HT-29 (cell line): ENCODE measurements at regions not wholly inside any gene's neighbourhood (a gene's known extent, or its start where the extent isn't known, plus 50 kb on each side); places are given as distances from the start of the nearest gene placed in this dataset.

Experiments used
- DNase-seq: peaks from one replicate; pipeline ENCODE4 v3.0.0-alpha.2; 2015; ENCODE audit warnings: low spot score

DNA sequence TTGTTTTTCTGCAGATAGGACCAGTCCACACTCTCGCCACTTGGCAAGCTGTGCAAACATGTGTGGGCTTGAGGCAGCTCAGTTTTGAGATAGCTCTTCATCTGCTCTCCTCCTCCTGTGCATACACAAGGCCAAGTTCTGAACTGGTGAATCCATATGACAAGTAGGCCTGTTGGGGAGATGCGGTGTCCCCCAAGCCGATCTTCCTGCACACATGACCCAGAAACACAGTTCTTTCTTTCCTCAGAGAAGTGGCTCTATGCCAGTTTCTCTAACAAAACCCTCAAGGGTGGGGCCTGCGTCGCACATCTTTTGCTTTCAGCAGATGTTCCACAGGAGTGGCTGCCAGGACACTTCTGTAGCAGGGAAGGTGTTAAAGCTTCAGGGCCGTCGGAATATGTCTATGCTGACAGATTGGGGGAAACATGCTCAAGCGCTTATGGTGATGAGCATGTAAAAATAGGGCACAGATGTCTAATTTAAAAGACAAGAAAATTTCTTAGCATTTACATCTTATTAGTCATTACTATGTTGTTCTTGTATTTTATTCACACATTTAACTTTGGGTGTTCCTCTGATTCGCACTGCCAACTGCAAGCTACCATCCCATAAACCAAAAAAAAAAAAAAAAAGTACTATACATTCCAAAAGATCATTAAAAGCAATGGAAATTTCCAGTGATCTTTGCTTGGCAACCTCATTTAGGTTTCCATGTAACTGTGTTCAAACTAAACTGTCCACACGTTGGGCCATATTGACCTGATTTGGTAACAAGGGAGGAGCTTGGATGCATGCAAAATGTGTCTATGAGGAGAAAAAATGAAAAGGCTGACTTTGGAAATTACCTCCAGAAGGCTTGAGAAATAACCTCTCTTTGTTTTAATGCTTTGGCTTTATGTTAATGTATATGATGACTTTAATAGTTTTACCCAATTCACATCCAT is 1055.5 kb upstream of the KLHL29 start:
- no peak for DNase-seq

DNA sequence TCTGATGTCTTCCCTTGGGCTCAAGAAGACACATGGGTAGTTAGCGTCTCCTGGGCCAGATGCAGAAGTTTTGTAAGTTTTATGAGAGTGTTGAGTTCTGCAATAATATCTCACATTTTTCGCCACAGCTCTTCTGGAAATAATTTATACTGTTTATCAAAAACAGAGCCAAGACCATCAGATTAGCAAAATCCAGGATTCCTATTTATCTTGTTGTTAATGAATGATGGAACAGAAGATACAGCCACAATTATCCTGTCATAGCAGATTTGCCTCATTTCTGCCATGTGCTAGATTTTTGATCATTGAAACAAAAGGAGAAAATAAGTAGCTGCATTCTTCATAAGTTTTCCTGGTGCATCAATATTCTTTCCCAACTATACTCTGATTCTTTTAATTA is 1048.6 kb upstream of the KLHL29 start:
- DNase-seq = no peak

DNA sequence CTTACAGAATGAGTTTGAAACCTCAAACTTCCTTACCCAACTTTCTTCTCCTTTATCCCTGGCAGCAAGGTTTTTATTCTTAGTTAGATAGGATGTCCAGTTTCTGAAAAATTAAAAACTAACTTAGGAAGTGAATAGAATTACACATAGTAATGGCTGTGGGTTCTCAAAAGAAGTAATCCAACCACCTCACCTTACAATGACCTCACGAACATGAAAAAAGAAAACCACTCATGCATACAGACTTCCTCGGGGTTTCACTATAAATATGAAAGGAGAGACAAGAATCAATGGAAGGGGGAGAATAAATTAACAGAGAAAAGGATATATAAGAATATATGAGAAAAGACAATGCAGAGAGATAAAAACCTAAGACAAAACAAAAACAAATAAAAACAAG is 1044.3 kb upstream of the KLHL29 start:
- no peak for DNase-seq

DNA sequence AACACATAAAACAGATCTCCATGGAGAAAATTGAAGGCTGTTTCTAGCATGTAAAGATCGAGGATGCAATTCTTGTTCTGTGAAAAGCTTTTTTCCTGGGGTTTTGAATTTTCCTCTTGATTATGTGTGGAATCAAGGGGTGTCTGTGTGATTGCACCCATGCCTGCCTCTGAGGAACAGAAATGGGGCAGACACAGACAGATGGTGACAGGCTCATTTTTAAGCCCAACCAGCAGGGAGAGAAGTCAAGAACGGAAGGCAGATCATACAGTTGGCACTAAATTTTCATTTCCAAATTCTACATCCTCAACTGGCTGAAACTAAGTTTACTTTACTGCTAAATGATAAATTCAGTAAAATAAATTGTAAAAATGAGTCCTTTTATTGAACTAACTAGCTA is 1037.7 kb upstream of the KLHL29 start:
- DNase-seq = no peak

DNA sequence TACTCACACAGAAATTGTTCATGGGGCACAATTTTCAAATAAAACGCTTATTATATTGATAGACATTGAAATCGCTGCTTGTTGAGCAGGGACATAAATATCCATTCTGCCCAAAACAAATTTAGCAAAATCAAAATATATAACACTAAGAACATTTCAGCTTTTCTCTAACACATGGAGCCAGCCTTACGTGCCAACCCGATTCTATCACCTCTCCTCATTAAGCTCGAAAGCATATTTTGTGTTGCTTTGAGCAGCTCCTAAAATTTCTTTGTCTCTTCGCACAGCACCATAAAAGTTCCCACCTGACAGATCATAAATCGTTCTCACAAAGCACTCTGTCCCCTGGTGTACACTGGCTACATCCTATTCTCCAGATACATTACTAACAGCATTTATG is 1034.4 kb upstream of the KLHL29 start:
- DNase-seq = no peak

DNA sequence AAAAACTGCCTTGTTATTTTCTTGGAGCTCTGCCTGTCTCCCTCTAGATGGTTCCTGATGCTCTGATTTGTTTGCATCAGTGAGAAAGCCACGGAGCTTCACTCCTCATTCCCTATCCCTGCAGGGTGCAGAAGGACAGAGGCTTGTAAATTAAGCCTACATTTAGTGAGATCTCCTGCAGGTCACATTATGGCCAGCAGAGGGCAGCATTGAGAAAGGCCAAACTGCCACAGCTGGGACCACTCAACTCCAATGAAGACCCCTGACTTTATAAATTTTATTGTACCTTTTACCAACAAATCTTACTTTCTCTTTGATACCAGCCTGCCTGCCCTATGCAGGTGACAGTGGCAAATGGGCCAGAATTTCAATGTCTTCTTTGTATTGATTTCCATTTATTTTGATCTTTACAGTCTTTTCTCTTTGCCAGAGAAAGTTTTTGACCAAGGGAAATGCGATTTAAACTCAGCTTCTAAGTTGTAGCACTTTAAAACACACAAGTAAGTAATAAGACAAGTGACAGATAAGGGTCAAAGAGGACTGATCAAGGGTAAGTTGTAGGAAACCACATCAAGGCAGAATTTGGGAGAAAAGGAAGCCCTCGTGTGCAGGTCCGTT is 1029.1 kb upstream of the KLHL29 start:
- peak; percentile 51 for DNase-seq

DNA sequence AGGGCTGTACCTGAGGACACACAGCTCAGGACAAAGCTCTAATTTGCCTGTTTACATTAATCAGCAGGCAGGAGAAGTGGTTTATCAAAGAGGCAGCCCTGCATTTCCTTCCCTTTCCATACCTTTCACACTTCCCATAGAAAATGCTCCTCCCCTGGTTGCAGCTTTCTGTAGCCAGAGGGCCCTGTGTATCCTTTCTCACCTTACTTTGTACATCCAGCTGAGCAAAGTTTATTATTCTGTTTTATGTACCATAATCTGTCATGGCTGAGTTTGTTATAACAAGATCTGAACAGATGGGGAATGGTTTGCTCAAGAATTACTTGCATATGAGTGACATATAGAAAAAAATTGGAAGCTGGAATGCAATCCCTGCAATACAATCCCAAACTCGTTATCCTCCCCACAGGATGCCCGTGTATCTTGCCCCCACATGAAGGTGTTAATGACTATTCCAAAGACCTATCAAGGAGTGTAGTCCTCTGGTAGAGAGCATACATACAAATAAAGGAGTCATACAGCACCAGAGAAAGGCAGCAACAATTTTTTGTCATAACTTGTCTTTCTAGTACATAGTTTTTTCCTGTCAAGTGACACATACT is 1025.8 kb upstream of the KLHL29 start:
- DNase-seq = no peak

DNA sequence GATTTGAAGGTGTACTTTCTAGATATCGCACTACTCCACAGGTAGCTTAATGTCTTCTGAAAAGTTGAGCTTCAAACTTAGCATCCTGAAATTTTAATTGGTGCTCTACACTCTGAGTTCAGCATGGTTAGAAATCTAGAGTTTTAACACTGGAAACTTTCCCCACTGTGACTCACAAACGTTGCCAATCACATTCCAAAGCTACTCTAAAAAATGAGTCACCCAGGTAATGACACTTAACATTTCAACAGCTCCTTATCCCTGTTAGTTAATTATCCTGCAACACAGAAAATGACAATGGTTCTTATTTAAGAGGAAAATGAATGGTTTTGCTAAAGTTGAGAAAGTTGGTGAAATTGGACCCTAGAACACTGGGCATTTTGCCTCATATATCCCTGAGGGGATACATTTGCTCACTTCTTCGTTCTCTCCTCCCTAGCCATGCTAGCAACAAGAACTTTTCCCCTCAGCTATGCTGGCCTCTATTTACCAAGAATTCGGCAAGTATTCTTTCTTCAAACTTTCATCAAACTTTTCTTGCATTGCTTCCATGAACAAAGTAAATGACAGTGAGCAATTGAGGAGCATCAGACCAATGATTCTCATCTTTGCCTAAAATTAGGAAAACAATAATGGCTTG is 1024.1 kb upstream of the KLHL29 start:
- no peak for DNase-seq

DNA sequence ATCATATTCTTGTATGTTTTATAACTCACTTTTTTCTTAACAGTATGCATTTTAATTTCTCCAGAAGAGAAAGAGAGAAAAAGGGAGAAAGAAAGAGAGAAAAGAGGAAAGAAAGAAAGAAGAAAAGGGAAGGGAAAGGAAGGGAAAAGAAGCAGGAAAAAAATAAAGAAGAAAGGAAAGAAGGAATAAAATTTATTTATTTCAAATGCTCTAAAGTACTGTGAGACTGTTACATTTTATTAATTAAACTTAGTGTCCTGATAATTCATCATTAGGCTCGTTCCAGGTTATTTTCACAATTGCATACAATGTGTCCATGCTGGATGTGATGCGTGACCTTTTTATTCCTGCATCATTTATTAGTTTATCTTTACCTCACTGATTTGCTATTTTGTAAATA is 1023.4 kb upstream of the KLHL29 start:
- DNase-seq = no peak

DNA sequence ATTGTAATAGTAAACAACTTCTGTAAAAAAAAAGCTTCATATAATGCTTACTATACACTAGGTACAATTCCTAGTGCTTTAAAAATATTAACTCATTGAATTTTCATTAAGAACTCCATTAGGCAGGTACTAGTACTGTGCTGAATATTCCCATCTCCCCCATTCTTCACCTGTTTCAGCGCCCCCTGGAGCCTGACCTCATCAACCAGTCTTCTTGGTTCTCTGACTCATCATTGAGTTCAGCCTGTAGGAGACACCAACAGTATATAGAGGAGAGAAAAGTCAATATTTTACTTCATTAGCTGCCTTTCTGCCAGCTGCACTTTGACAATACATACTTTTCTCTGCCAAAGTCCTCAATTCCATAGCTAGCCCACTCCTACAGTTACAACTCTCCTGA is 1009.9 kb upstream of the KLHL29 start:
- peak; percentile 50 for DNase-seq

DNA sequence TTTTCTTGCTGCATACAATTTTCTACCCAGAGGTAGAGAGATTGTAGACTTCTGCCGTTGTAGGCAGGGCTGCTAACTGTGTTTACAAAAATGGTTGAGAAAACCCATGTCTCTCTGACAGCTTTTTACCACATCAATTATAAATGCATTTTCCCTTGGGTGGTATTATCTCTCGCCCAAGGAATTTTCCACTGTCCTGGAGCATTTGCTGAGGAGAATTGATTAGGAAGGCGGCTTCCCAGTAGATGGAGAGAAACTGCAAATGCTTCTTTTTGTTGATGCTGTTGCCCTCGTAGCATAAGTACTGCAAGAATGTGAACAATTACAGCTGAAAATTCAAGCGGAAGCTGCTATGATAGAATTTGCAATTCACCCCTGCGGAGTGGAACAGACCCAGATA is 1007.7 kb upstream of the KLHL29 start:
- DNase-seq = no peak

DNA sequence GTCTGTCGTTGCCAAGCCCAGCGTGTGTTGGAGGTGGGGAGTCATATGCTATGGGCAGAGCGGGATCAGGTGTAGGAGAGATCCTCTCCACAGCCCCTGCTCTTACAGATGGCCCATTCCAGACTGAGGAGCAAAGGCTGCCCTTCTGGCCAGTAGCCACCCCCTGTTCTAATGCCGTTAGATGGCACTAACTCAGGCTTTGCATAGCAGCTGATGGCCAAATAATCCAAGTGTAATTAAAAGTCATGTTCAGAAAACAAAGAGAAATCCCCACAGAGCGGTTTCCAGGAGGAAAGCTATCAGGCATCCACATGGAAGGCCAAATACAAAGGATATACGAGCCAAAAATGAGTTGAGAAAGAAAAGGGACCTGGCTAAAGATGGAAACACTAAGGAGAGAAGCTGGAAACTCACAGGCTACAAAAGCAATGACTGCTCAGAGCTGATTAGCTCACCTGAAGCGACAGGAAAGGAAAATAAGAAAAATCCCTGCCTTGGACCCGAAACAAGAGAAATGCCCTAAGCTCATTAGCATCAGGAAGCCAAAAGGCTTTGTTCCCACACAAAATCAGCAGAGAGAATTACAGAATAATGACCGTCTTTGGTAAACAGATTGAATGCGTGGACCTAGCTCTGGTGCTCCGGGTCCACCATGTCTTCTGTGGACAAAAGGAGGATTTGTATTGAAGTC is 1002.4 kb upstream of the KLHL29 start:
- DNase-seq = no peak

DNA sequence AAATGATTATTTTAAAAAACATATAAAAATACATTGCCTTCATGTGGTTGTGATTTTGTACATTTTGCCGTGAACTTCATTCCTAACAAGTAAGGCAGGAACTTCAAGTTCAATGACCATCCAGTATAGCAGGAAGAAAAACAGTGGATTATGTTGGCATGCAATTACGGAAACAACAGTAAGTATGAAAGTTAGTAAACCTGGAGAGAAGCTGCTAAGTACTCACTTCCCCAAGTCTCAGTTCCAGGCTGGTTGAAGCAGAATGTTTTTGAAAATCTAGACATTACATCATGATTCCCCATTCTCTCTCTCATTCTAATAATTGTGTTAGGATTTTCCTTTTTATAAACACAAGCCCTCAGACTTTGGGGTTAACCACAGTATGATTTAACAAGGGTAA is 987.1 kb upstream of the KLHL29 start:
- no peak for DNase-seq

DNA sequence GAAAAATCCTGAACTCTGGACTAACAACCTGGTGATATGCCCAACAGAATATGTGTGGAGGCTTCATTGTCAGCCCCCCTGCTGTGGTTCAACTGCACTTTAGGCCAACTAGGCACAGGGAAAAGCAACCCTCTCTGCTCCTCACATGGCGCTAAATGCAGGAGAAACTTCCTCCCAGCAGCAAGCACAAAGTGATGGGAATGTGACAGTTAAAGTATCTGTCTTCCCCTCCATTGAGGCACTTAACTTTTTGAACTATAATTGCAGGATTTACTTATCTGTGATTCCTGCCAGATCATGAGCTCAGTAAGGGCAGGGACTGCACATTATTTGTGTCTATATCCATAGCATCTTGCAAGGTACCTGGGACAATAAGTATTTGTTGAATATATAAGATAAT is 981.2 kb upstream of the KLHL29 start:
- no peak for DNase-seq

DNA sequence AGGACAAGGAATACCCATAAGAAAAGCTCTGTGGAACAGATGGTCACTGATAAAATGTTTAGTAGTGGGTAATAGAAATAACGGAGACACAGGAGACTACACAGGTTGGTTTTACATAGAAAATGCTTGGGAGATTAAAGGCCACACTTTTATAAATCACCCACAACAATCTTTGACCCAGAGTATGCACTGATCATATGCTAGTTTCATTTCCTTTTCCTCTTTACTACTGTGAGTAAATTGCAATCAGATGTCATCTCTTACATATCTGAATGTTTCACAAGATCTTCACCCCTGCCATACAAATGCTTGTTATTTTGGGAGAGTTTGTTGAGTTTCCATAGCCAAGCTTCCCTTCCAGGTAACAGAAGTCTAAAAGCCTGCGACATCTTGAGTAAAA is 978.4 kb upstream of the KLHL29 start:
- no peak for DNase-seq

DNA sequence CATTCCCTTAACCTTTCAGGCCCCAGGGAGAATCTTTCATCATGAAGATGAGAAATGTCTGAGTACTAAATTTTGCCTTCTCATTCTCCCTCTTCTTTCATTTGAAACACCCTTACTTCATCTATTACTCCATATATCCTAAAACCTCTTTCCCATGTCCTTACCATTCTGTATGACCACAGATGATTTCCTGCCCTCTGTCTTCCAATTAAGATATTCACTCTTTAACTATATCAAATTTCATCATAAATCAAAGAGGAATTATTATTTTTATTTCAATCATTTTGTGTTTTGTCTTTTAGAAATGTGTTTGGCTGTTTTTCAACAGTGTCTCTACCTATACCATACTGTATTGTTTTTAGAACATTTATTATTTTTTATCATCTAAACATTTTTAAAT is 964.9 kb upstream of the KLHL29 start:
- DNase-seq = no peak

DNA sequence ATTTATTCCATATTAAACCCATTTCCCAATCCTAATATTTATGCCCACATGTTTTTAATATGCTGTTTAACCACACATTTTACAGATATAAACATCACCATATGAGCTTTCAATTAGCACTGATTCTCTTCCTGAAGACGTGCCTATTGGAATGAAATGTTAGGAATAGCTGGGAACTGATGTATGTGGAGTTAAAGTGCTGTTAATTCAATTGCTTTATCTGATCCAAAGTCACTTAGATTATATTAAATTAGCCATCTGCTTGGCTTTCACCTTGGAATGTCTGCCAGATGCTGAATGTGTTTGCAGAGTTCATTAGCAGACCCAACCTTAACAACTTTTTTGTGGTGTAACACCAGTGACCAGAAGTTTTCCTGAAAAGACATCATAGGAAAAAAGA is 942.9 kb upstream of the KLHL29 start:
- DNase-seq = no peak

DNA sequence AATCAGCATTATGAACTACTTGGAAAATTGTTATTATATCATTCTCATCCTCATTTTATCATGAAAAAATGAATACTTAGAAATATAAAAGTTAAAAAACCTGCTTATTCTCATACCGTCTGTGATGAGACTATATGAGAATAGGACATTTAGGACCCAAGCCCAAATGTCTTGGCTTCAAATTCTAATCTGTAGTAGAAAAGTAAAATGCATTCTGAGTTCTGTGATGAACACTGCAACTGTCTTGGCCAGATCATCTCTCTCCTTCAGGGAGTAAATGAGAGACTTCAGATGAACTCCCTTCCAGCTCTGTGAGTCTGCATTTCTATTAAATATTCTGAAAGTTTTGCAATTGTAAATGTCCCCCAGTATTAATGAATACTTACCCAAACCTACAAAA is 940.7 kb upstream of the KLHL29 start:
- no peak for DNase-seq

DNA sequence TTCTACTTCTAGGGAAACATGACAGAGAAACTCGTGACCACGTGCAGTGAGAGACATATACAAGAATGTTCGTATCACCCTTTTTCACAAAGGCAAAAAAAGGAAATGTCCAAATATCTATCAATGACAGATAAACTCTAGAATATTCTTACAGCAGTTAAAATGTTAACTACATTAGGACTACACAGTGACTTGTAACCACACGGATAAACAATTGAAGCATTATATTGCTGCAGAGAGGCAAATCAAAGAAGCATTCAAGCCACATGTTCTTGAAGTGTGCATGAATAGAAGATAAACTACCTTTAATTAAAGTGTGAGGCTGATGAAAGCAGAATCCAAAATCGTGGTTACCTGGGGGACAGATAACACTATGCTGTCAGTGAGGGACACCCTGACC is 935.3 kb upstream of the KLHL29 start:
- no peak for DNase-seq

DNA sequence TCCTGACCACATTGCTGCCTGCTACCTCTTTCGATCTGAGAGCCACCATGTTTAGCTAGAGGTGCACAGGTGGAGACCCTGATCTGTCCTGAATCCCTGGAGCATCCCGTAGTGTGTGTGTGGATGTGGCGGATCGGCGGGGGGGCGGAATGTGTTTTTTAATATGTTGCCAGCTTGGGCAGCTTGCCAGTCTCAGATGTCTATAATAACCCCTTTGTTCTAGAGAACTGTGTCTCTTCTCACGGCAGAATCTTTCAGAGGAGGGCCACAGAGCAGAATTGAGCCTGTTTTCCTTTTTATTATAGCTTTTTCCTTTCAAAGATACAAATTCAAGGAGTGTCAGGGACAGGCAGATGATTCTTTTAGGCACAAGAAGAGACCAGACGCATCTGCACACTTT is 934.1 kb upstream of the KLHL29 start:
- no peak for DNase-seq

DNA sequence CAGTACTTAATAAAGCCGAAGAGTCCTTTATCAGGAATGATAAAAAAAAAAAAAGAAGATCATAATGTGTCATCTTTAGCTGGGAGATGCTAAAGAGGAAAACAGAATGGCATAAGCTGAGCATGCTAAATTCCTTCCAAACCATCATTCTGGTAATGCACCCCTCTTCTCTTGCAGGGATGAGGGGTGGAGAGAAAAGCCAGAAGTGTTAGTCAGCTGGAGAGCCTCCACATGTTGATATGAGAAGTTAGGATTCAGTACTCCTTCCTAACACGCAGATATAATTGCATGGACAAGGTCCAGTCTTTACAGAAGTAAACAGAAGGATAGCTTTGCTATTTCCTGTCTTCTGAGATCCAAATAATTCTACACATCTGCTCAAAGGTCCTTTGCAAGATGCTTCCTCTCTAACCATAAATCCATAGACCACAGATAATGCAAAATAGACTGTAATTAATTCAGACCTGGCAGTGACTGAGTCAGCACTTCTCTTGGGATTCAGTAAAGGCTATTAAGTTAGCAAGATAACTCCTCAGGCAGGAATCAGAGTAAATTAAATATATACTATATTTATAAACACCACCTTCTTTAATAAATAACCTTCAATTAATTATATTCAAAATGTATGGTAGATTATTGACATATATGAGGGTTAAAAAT is 930.0 kb upstream of the KLHL29 start:
- DNase-seq = no peak
